Stomach (tissue), 8 donors: ENCODE measurements at regions not wholly inside any gene's neighbourhood (a gene's known extent, or its start where the extent isn't known, plus 50 kb on each side); places are given as distances from the start of the nearest gene placed in this dataset.
A peak's percentile ranks its signal among the peaks of the same experiment; 100 is the strongest.

Experiments used
- DNase-seq, 2 donors: peaks; one replicate each; pipeline versions ENCODE4 v3.0.0 to v3.0.0-alpha.2; 2013 to 2019
- H3K27ac ChIP-seq, 5 donors: fragments of 200-600 bp in 4 of 5; sonication (generic) in 4 of 5; one replicate each; pipeline ENCODE4 v1.5.1; 2013 to 2019; ENCODE audit warnings: mild to moderate bottlenecking in 1 of 5, moderate library complexity in 1 of 5
- H3K27me3 ChIP-seq, 3 donors: fragments of 200-600 bp; sonication (generic); one replicate each; pipeline ENCODE4 v1.5.1; 2017 to 2019; ENCODE audit warnings: mixed run types in 1 of 3
- H3K36me3 ChIP-seq, 4 donors: fragments of 200-600 bp; sonication (generic); 1 replicate in 3 of 4; 2 replicates in 1 of 4; pipeline ENCODE4 v1.5.1; 2016 to 2019
- H3K4me1 ChIP-seq, 4 donors: fragments of 200-600 bp; sonication (generic); one replicate each; pipeline ENCODE4 v1.5.1; 2016 to 2019
- H3K4me3 ChIP-seq, 4 donors: fragments of 200-600 bp; sonication (generic) in 3 of 4; one replicate each; pipeline ENCODE4 v1.5.1; 2016 to 2019; ENCODE audit warnings: mild to moderate bottlenecking in 1 of 4
- H3K9me3 ChIP-seq, 4 donors: fragments of 200-600 bp; sonication (generic); one replicate each; pipeline ENCODE4 v1.5.1; 2016 to 2019
- CTCF ChIP-seq, 7 experiments: fragments of 450-650 bp in 4 of 7; fragments of 200-600 bp in 3 of 7; sonication (generic) in 3 of 7; IDR thresholded peaks; one replicate each; pipeline ENCODE4 v1.5.1; 2016 to 2019; ENCODE audit warnings: antibody characterized with exemption in 7 of 7, control low read depth in 2 of 7, mild to moderate bottlenecking in 1 of 7
- EP300 ChIP-seq: sonication (generic); formaldehyde crosslinking; IDR thresholded peaks from one replicate; pipeline ENCODE4 v1.6.1; 2017; ENCODE audit warnings: antibody characterized with exemption
- POLR2A ChIP-seq, 4 donors: fragments of 450-650 bp; IDR thresholded peaks; one replicate each; pipeline ENCODE4 v1.6.1; 2016; ENCODE audit warnings: antibody characterized with exemption in 4 of 4, control low read depth in 2 of 4, mild to moderate bottlenecking in 1 of 4, moderate library complexity in 1 of 4
- POLR2AphosphoS5 ChIP-seq, 3 donors: sonication (generic); formaldehyde crosslinking; IDR thresholded peaks; one replicate each; pipeline ENCODE4 v1.6.1; 2016; ENCODE audit warnings: antibody characterized with exemption in 3 of 3
- WGBS, 5 donors: extraction: QIAGEN DNeasy Blood & Tissue Kit in 3 of 5; methylation state at CpG; one replicate each; pipeline versions ENCODE4 v1.1.5 to v1.1.7; 2013 to 2018; 5-methylcytosine and 5-hydroxymethylcytosine counted together
- intact Hi-C: fragments of 100-400 bp; cut with DNase I; formaldehyde crosslinking; loops from one replicate; pipeline ENCODE4 v1.15.1; 2023; ENCODE audit warnings: low total_unique reads
- donor health status: healthy with polysubstance abuse.
- donor health status: Bipolar disorder and iron deficiency.
- donor health status: healthy.

- TF ChIP-seq CTCF (IDR thresholded peaks at IDR 0.05) (no peak), POLR2A (IDR thresholded peaks at IDR 0.05) (no peak), POLR2AphosphoS5 (IDR thresholded peaks at IDR 0.05) (no peak), EP300 (no peak)
- 82 to 90% (median 89%) methylated on average over 7 of the region's 7 CpGs for WGBS, 5 donors
Measured at GRCh38 chr3:14334936-14335335, 67.5 kb upstream of the SLC6A6 start.

GRCh38 chr3:14335774-14336748 lies 66.3 kb upstream of the SLC6A6 start:
- WGBS, 5 donors, result 21 to 47% (median 37%) methylated on average over 10 of the region's 10 CpGs

More at GRCh38 chr3:14334936-14335335, 67.5 kb upstream of the SLC6A6 start:
- no peak for DNase-seq
- H3K36me3 ChIP-seq, result no peaks in the 10 kb centered on the region
- intact Hi-C loops, result no loop called here
- H3K9me3 ChIP-seq, result no peaks in the 10 kb centered on the region
- H3K27me3 ChIP-seq, result no peaks in the 10 kb centered on the region
- H3K4me3 ChIP-seq, result no peak overlapping the region
- peaks cover 33 to 65% (median 39%) of the 10 kb centered on the region in 4 donors for H3K4me1 ChIP-seq
- H3K27ac ChIP-seq, result peak overlapping the region; percentile 72 to 90 (median 83)

GRCh38 chr3:14336749-14337598 lies 65.4 kb upstream of the SLC6A6 start:
- no peak for DNase-seq
- TF ChIP-seq CTCF (IDR thresholded peaks at IDR 0.05), result no peak
- TF ChIP-seq EP300, result no peak
- TF ChIP-seq POLR2AphosphoS5 (IDR thresholded peaks at IDR 0.05), result no peak
- no peak for TF ChIP-seq POLR2A (IDR thresholded peaks at IDR 0.05)
- peak overlapping the region; percentile 72 to 89 (median 82) for H3K27ac ChIP-seq
- no peaks in the 10 kb centered on the region for H3K36me3 ChIP-seq
- no peaks in the 10 kb centered on the region for H3K9me3 ChIP-seq
- no peaks in the 10 kb centered on the region for H3K27me3 ChIP-seq
- peaks cover 25 to 48% (median 30%) of the 10 kb centered on the region in 4 donors for H3K4me1 ChIP-seq
- intact Hi-C loops, result no loop called here
- WGBS, 5 donors, result 33 to 49% (median 34%) methylated on average over 17 of the region's 17 CpGs
- H3K4me3 ChIP-seq, result no peak overlapping the region

More at GRCh38 chr3:14335774-14336748, 66.3 kb upstream of the SLC6A6 start:
- Histone ChIP-seq H3K27ac (peak overlapping the region; percentile 72 to 90 (median 83)), H3K36me3 (no peaks in the 10 kb centered on the region), H3K4me1 (peaks cover 27 to 54% (median 33%) of the 10 kb centered on the region in 4 donors), H3K27me3 (no peaks in the 10 kb centered on the region), H3K4me3 (no peak overlapping the region), H3K9me3 (no peaks in the 10 kb centered on the region)
- DNase-seq, result peak; percentile 86 to 90
- intact Hi-C loops, result no loop called here
- TF ChIP-seq CTCF (IDR thresholded peaks at IDR 0.05) (no peak), EP300 (no peak), POLR2AphosphoS5 (IDR thresholded peaks at IDR 0.05) (peak; percentile 14 to 94 (median 70)), POLR2A (IDR thresholded peaks at IDR 0.05) (no peak)

- no peak overlapping the region for H3K4me3 ChIP-seq
- no peaks in the 10 kb centered on the region for H3K27me3 ChIP-seq
- H3K9me3 ChIP-seq, result no peaks in the 10 kb centered on the region
- DNase-seq, result no peak
- 59 to 72% (median 65%) methylated on average over 6 of the region's 6 CpGs for WGBS, 5 donors
- H3K4me1 ChIP-seq, result peaks cover 22 to 39% (median 29%) of the 10 kb centered on the region in 4 donors
- H3K27ac ChIP-seq, result peak overlapping the region in 3 of 5 donors; percentile 82 to 89 (median 83)
- TF ChIP-seq CTCF (IDR thresholded peaks at IDR 0.05) (no peak), POLR2AphosphoS5 (IDR thresholded peaks at IDR 0.05) (no peak), POLR2A (IDR thresholded peaks at IDR 0.05) (no peak), EP300 (no peak)
- intact Hi-C loops, result no loop called here
- no peaks in the 10 kb centered on the region for H3K36me3 ChIP-seq
Measured at GRCh38 chr3:14337828-14338227, 64.6 kb upstream of the SLC6A6 start.
